ENCODE measurements at regions not wholly inside any gene's neighbourhood (a gene's known extent, or its start where the extent isn't known, plus 50 kb on each side); places are given as distances from the start of the nearest gene placed in this dataset.

GRCh38 chr7:68760556-68760955, 837.7 kb upstream of the AUTS2 start:
- Histone ChIP-seq H3K4me1 (no peaks in the 10 kb centered on the region), H3K9me3 (ENCODE audit: control insufficient read depth, low read length) (no peaks in the 10 kb centered on the region), H3K27me3 (ENCODE audit: control insufficient read depth, insufficient read depth, low read length) (no peaks in the 10 kb centered on the region), H3K4me3 (ENCODE audit: low read depth, low read length) (no peak overlapping the region), H3K79me2 (no peaks in the 10 kb centered on the region), H2AFZ (no peak overlapping the region), H3K27ac (no peak overlapping the region), H3K9ac (no peak overlapping the region), H3K36me3 (ENCODE audit: control insufficient read depth, insufficient read depth, low read length) (no peaks in the 10 kb centered on the region), H3K4me2 (ENCODE audit: low read length) (no peak overlapping the region)
- TF ChIP-seq, protein P1, sequence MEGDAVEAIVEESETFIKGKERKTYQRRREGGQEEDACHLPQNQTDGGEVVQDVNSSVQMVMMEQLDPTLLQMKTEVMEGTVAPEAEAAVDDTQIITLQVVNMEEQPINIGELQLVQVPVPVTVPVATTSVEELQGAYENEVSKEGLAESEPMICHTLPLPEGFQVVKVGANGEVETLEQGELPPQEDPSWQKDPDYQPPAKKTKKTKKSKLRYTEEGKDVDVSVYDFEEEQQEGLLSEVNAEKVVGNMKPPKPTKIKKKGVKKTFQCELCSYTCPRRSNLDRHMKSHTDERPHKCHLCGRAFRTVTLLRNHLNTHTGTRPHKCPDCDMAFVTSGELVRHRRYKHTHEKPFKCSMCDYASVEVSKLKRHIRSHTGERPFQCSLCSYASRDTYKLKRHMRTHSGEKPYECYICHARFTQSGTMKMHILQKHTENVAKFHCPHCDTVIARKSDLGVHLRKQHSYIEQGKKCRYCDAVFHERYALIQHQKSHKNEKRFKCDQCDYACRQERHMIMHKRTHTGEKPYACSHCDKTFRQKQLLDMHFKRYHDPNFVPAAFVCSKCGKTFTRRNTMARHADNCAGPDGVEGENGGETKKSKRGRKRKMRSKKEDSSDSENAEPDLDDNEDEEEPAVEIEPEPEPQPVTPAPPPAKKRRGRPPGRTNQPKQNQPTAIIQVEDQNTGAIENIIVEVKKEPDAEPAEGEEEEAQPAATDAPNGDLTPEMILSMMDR (IDR thresholded peaks at IDR 0.05), result no peak

GRCh38 chr7:68767462-68767861, 830.8 kb upstream of the AUTS2 start:
- Histone ChIP-seq H3K4me3 (ENCODE audit: low read depth, low read length) (no peak overlapping the region), H3K27ac (no peak overlapping the region), H3K79me2 (no peaks in the 10 kb centered on the region), H2AFZ (no peak overlapping the region), H3K36me3 (ENCODE audit: control insufficient read depth, insufficient read depth, low read length) (no peaks in the 10 kb centered on the region), H3K4me2 (ENCODE audit: low read length) (no peak overlapping the region), H3K9me3 (ENCODE audit: control insufficient read depth, low read length) (no peaks in the 10 kb centered on the region), H3K27me3 (ENCODE audit: control insufficient read depth, insufficient read depth, low read length) (no peaks in the 10 kb centered on the region), H3K9ac (no peak overlapping the region), H3K4me1 (no peaks in the 10 kb centered on the region)
- TF ChIP-seq, protein P1 (IDR thresholded peaks at IDR 0.05), result no peak

DNA sequence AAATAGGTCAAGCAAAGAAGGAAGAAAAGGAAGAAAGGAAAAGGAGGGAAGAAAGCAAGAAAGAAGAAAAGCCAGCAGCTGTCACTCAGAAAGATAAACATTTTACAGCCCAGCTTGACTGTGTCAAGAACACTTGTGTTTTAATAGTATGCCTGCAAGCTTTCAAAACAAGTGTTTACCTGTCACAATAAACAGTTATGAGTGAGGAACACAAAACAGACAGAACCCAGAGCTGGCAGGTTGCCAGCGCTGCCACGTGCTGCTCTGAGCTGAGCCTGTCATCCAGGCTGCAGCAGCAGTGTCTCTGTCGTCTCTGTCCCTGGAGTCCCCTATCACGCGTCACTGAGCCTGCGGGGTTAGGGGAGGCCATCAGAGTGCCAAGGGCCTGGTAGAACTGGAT, 827.6 kb upstream of the AUTS2 start:
- no peak overlapping the region for H3K4me2 ChIP-seq (ENCODE audit: low read length)
- no peaks in the 10 kb centered on the region for H3K79me2 ChIP-seq
- TF ChIP-seq, protein P1 (IDR thresholded peaks at IDR 0.05), result no peak

DNA sequence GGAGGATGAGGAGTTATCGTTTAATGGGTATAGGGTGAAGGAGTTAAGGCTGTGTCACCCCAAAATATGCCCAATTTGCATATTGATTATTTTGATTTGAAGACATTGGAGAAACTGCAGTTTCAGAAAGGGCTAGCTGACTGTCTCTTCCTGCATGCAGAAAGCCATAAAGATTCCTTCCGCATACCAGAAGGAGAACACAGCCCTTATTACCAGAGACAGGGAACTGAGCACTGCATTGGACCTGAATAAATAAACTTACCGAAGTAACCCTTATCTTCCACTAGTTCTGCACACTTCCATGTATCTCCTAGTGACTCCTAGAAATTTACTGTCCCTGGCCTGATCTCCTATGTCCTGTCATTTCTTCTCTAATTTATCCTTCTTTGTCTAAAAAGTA, 821.9 kb upstream of the AUTS2 start:
- Histone ChIP-seq H3K27ac (no peak overlapping the region), H3K36me3 (ENCODE audit: control insufficient read depth, insufficient read depth, low read length) (no peaks in the 10 kb centered on the region), H3K9ac (no peak overlapping the region), H3K9me3 (ENCODE audit: control insufficient read depth, low read length) (no peaks in the 10 kb centered on the region), H3K79me2 (no peaks in the 10 kb centered on the region), H3K4me1 (no peaks in the 10 kb centered on the region), H3K4me3 (ENCODE audit: low read depth, low read length) (no peak overlapping the region), H2AFZ (no peak overlapping the region), H3K27me3 (ENCODE audit: control insufficient read depth, insufficient read depth, low read length) (no peaks in the 10 kb centered on the region), H3K4me2 (ENCODE audit: low read length) (no peak overlapping the region)
- TF ChIP-seq, protein P1 (IDR thresholded peaks at IDR 0.05), result no peak

More for the DNA sequence above, 827.6 kb upstream of the AUTS2 start:
- no peaks in the 10 kb centered on the region for H3K27me3 ChIP-seq (ENCODE audit: control insufficient read depth, insufficient read depth, low read length)
- H3K4me1 ChIP-seq, result no peaks in the 10 kb centered on the region
- H2AFZ ChIP-seq, result no peak overlapping the region
- no peak overlapping the region for H3K4me3 ChIP-seq (ENCODE audit: low read depth, low read length)
- no peaks in the 10 kb centered on the region for H3K36me3 ChIP-seq (ENCODE audit: control insufficient read depth, insufficient read depth, low read length)
- H3K27ac ChIP-seq, result no peak overlapping the region
- no peaks in the 10 kb centered on the region for H3K9me3 ChIP-seq (ENCODE audit: control insufficient read depth, low read length)
- H3K9ac ChIP-seq, result no peak overlapping the region

DNA sequence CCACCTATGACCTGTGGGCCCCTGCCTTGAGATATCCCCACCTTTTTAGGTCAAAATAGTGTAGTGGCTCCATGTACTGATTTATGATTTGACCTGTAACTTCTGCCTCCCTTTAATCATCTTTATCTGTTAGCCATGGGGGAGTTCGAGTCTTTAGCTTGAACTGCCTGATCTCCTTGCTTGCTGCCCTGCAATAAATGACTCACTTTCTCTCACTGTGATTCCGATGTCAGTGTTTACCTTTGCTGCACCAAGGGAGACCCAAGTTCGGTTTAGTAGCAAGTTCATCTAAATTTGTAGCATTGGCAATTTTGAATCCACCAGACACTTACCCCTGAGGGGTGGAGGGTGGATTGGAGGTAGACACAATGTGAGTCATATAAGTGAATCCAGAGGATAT, 814.6 kb upstream of the AUTS2 start:
- no peak overlapping the region for H3K4me3 ChIP-seq (ENCODE audit: low read depth, low read length)
- TF ChIP-seq, protein P1 (IDR thresholded peaks at IDR 0.05), result no peak
- no peaks in the 10 kb centered on the region for H3K9me3 ChIP-seq (ENCODE audit: control insufficient read depth, low read length)
- H3K27ac ChIP-seq, result no peak overlapping the region
- H3K4me2 ChIP-seq (ENCODE audit: low read length), result no peak overlapping the region
- H3K9ac ChIP-seq, result no peak overlapping the region
- no peaks in the 10 kb centered on the region for H3K79me2 ChIP-seq
- H3K4me1 ChIP-seq, result no peaks in the 10 kb centered on the region
- H2AFZ ChIP-seq, result no peak overlapping the region
- no peaks in the 10 kb centered on the region for H3K27me3 ChIP-seq (ENCODE audit: control insufficient read depth, insufficient read depth, low read length)
- no peaks in the 10 kb centered on the region for H3K36me3 ChIP-seq (ENCODE audit: control insufficient read depth, insufficient read depth, low read length)
